ENCODE measurements at regions not wholly inside any gene's neighbourhood (a gene's known extent, or its start where the extent isn't known, plus 50 kb on each side); places are given as distances from the start of the nearest gene placed in this dataset.
A peak's percentile ranks its signal among the peaks of the same experiment; 100 is the strongest.

DNA sequence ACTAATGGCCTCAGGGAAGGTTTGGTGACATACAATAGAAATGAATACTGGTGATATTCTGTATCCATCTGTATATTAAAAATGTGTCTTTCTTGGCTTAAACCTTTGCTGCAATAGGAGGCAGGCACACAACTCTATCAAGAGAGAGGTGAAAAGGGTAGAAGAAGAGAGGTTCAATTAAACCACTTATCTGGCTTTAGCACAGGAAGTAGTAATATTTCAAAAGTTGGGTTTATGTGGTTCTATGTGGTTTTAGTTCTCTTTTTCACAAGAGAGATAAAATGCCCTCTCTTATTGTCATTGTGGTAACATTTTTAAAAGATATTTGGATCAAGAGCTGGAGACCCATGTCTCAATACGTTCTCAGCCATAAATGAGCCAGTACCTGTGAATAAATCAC is 146.2 kb upstream of the FNDC3A start:
- Histone ChIP-seq H3K79me2 (ENCODE audit: control insufficient read depth in 1 of 2, insufficient read depth in 2 of 2, low read length in 2 of 2) (no peaks in the 10 kb centered on the region), H3K23me2 (ENCODE audit: low read depth, low read length) (no peaks in the 10 kb centered on the region), H2BK15ac (ENCODE audit: low read length) (no peak overlapping the region), H3K4ac (replicated peaks; ENCODE audit: insufficient read length, low read depth, low read length) (no peak overlapping the region), H3K4me3 (ENCODE audit: extremely low read depth in 1 of 4, insufficient read depth in 2 of 4, low read depth in 3 of 4, low read length in 4 of 4) (no peak overlapping the region), H3K4me1 (replicated peaks in 1 of 4; ENCODE audit: control insufficient read depth in 3 of 4, insufficient read depth in 4 of 4, low read length in 3 of 4) (peaks cover 0 to 6% (median 2%) of the 10 kb centered on the region in 4 experiments; a peak in 5 of 7 replicates), H3K27me3 (replicated peaks in 1 of 4; ENCODE audit: control insufficient read depth in 3 of 4, extremely low read depth in 1 of 4, insufficient read depth in 3 of 4, low read length in 3 of 4) (no peaks in the 10 kb centered on the region), H2AK5ac (ENCODE audit: low read depth, low read length) (no peak overlapping the region), H3K36me3 (ENCODE audit: control insufficient read depth in 2 of 4, insufficient read depth in 4 of 4, low read length in 3 of 4) (no peaks in the 10 kb centered on the region; a peak in 1 of 8 replicates), H3K27ac (ENCODE audit: low read depth, low read length) (no peak overlapping the region), H3K79me1 (ENCODE audit: low read depth, low read length) (no peaks in the 10 kb centered on the region), H3K56ac (replicated peaks; ENCODE audit: insufficient read length, low read depth, low read length) (no peak overlapping the region), H3K4me2 (ENCODE audit: insufficient read depth in 1 of 2, low read depth in 2 of 2, low read length in 2 of 2) (peak overlapping the region; percentile 10 to 15; a peak in 1 of 4 replicates), H3K23ac (ENCODE audit: insufficient read length) (no peak overlapping the region), H2AFZ (ENCODE audit: low read length) (no peak overlapping the region), H4K8ac (ENCODE audit: extremely low read depth, insufficient read depth, low read length) (no peak overlapping the region), H4K91ac (replicated peaks; ENCODE audit: insufficient read length, low read length) (no peak overlapping the region), H4K20me1 (replicated peaks in 1 of 2; ENCODE audit: control insufficient read depth in 1 of 2, insufficient read depth in 2 of 2, low read length in 2 of 2) (no peaks in the 10 kb centered on the region), H3K18ac (ENCODE audit: extremely low read depth, low read length) (no peak overlapping the region), H2BK12ac (ENCODE audit: low read depth, low read length) (no peak overlapping the region), H3K9me3 (ENCODE audit: insufficient read depth in 2 of 2, low read depth in 1 of 2, low read length in 1 of 2) (peaks cover 12 to 16% of the 10 kb centered on the region in 2 experiments), H2BK20ac (ENCODE audit: low read length) (no peak overlapping the region), H2BK120ac (replicated peaks; ENCODE audit: low read depth, low read length) (no peak overlapping the region), H3K9ac (replicated peaks in 1 of 4; ENCODE audit: extremely low read depth in 1 of 4, low read depth in 3 of 4, low read length in 3 of 4) (no peak overlapping the region), H2BK5ac (ENCODE audit: low read depth, low read length) (no peak overlapping the region), H3K14ac (ENCODE audit: insufficient read length) (no peak overlapping the region), H4K5ac (ENCODE audit: insufficient read length, low read depth, low read length) (no peak overlapping the region)
- DNase-seq (ENCODE audit: low read depth in 1 of 2, low spot score in 2 of 2) (no peak), FAIRE-seq (no peak)
- ChIA-PET CTCF (ENCODE audit: partially characterized antibody) (no interaction called here), POLR2A (ENCODE audit: partially characterized antibody) (no interaction called here)
- WGBS, 2 experiments (ENCODE audit: extremely low coverage in 1 of 2, insufficient coverage in 1 of 2, insufficient read length in 1 of 2, insufficient replicate concordance in 2 of 2, low coverage in 1 of 2, low lambda C conversion rate in 2 of 2, missing lambda C conversion rate in 1 of 2) = 73% methylated on average over 1 of the region's 1 CpG; no CpG with 5 or more reads in 1 of the 2 experiments
- TF ChIP-seq KDM4A (IDR thresholded peaks at IDR 0.05; ENCODE audit: low read depth, low read length, severe bottlenecking) = no peak
- TF ChIP-seq SAP30 (IDR thresholded peaks at IDR 0.05; ENCODE audit: insufficient read depth, insufficient replicate concordance, low read length) = no peak
- no peak for TF ChIP-seq TAF7 (optimal IDR thresholded peaks at IDR 0.05; ENCODE audit: borderline replicate concordance, low read depth, low read length)
- no peak for TF ChIP-seq GTF2F1 (IDR thresholded peaks at IDR 0.05; ENCODE audit: borderline replicate concordance, low read depth, low read length)
- TF ChIP-seq HDAC2 (IDR thresholded peaks at IDR 0.05; ENCODE audit: borderline replicate concordance in 1 of 2, low read depth in 2 of 2, low read length in 2 of 2) = no peak
- TF ChIP-seq NANOG (IDR thresholded peaks at IDR 0.05; ENCODE audit: insufficient read depth, low read depth, low read length, poor library complexity, severe bottlenecking) = no peak
